NOMO-1 treated with DMSO at 0.1 percent for 48 hours (cell line): ENCODE measurements at regions not wholly inside any gene's neighbourhood (a gene's known extent, or its start where the extent isn't known, plus 50 kb on each side); places are given as distances from the start of the nearest gene placed in this dataset.
"Not testable (repeated sequence)": the region's sequence is repeated elsewhere in the genome, so short reads cannot be mapped to it uniquely, and the experiment has no call there.

Experiments
- DNase-seq: peaks from one replicate; lab custom pipeline; 2025; ENCODE audit not compliant: unreplicated experiment; lab: John Stamatoyannopoulos, UW

GRCh38 chr3:81063896-81064295 lies 697.5 kb downstream of the GBE1 start:
- no peak for DNase-seq

GRCh38 chr3:81051133-81051532 lies 710.3 kb downstream of the GBE1 start:
- DNase-seq: not testable (repeated sequence)

- no peak for DNase-seq
These were observed 713.3 kb downstream of the GBE1 start for GRCh38 chr3:81048058-81048665.

GRCh38 chr3:81045976-81046375 lies 715.5 kb downstream of the GBE1 start:
- DNase-seq: no peak

GRCh38 chr3:81045246-81045645 lies 716.2 kb downstream of the GBE1 start:
- no peak for DNase-seq

GRCh38 chr3:81043660-81044199 lies 717.7 kb downstream of the GBE1 start:
- no peak for DNase-seq

GRCh38 chr3:81043009-81043408 lies 718.4 kb downstream of the GBE1 start:
- DNase-seq: no peak

- no peak for DNase-seq
These were observed 720.1 kb downstream of the GBE1 start for GRCh38 chr3:81041331-81041730.

- no peak for DNase-seq
These were observed 721.3 kb downstream of the GBE1 start for GRCh38 chr3:81040107-81040506.

GRCh38 chr3:81033684-81034083 lies 727.8 kb downstream of the GBE1 start:
- DNase-seq: no peak

GRCh38 chr3:81033185-81033584 lies 728.3 kb downstream of the GBE1 start:
- no peak for DNase-seq

- no peak for DNase-seq
These were observed 731.6 kb downstream of the GBE1 start for GRCh38 chr3:81029861-81030260.

- DNase-seq: no peak
These were observed 734.1 kb downstream of the GBE1 start for GRCh38 chr3:81027344-81027743.

- no peak for DNase-seq
These were observed 736.9 kb downstream of the GBE1 start for GRCh38 chr3:81024560-81024959.

- DNase-seq: no peak
These were observed 739.1 kb downstream of the GBE1 start for GRCh38 chr3:81022339-81022738.

- no peak for DNase-seq
These were observed 748.1 kb downstream of the GBE1 start for GRCh38 chr3:81013360-81013759.

GRCh38 chr3:81005992-81006391 lies 755.5 kb downstream of the GBE1 start:
- DNase-seq: no peak

GRCh38 chr3:81003817-81004216 lies 757.6 kb downstream of the GBE1 start:
- no peak for DNase-seq

- no peak for DNase-seq
These were observed 758.3 kb downstream of the GBE1 start for GRCh38 chr3:81003008-81003645.

GRCh38 chr3:80999481-80999880 lies 762.0 kb downstream of the GBE1 start:
- no peak for DNase-seq

- no peak for DNase-seq
These were observed 763.4 kb downstream of the GBE1 start for GRCh38 chr3:80998022-80998421.

- DNase-seq: no peak
These were observed 763.8 kb downstream of the GBE1 start for GRCh38 chr3:80997622-80998021.

- no peak for DNase-seq
These were observed 766.7 kb downstream of the GBE1 start for GRCh38 chr3:80994767-80995166.
